Uterus (tissue), 2 donors: ENCODE measurements at regions not wholly inside any gene's neighbourhood (a gene's known extent, or its start where the extent isn't known, plus 50 kb on each side); places are given as distances from the start of the nearest gene placed in this dataset.

Experiments used
- POLR2A ChIP-seq, 2 donors: fragments of 450-650 bp; IDR thresholded peaks; one replicate each; pipeline ENCODE4 v1.6.1; 2016; ENCODE audit warnings: antibody characterized with exemption in 2 of 2, mild to moderate bottlenecking in 1 of 2, moderate library complexity in 1 of 2
- TF ChIP-seq, protein P1 (sequence below), 4 experiments: fragments of 200-600 bp in 2 of 4; fragments of 450-650 bp in 2 of 4; sonication (generic) in 2 of 4; IDR thresholded peaks; one replicate each; pipeline ENCODE4 v1.5.1; 2016 to 2019; ENCODE audit warnings: antibody characterized with exemption in 4 of 4, mild to moderate bottlenecking in 2 of 4, moderate library complexity in 1 of 4

DNA sequence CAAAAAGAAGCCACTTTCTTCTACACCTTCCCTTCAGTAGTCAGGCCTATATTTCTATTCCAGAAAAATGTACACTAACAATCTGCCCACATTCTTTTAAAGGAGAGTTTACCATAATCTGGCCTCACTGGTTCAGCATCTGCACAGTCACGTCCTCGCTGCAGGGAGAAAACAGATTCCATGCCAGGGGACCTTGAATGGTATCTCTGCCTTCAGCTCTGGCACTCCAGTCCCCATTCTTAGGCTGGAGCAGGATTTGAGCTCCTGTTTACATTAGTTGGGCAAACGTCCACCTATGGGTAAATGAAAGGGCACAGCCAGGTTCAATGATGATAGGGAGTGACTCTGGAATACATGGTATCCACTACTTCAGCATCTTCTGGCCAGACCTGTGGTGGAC lies 371.0 kb upstream of the MTPN start:
- TF ChIP-seq, protein P1, sequence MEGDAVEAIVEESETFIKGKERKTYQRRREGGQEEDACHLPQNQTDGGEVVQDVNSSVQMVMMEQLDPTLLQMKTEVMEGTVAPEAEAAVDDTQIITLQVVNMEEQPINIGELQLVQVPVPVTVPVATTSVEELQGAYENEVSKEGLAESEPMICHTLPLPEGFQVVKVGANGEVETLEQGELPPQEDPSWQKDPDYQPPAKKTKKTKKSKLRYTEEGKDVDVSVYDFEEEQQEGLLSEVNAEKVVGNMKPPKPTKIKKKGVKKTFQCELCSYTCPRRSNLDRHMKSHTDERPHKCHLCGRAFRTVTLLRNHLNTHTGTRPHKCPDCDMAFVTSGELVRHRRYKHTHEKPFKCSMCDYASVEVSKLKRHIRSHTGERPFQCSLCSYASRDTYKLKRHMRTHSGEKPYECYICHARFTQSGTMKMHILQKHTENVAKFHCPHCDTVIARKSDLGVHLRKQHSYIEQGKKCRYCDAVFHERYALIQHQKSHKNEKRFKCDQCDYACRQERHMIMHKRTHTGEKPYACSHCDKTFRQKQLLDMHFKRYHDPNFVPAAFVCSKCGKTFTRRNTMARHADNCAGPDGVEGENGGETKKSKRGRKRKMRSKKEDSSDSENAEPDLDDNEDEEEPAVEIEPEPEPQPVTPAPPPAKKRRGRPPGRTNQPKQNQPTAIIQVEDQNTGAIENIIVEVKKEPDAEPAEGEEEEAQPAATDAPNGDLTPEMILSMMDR (IDR thresholded peaks at IDR 0.05), result no peak
- no peak for TF ChIP-seq POLR2A (IDR thresholded peaks at IDR 0.05)
